Activated CD4-positive, CD25-positive, alpha-beta regulatory T cell treated with anti-CD3 and anti-CD28 coated beads, Interleukin-2, amount 50 U/mL, for 72 hours (primary cell): ENCODE measurements at regions not wholly inside any gene's neighbourhood (a gene's known extent, or its start where the extent isn't known, plus 50 kb on each side); places are given as distances from the start of the nearest gene placed in this dataset.

Experiments used
- DNase-seq: peaks from one replicate; pipeline ENCODE4 v3.0.0; 2021

GRCh38 chr13:24052547-24053518 lies 107.7 kb upstream of the SPATA13 start:
- DNase-seq: no peak

GRCh38 chr13:24053519-24054251 lies 106.8 kb upstream of the SPATA13 start:
- DNase-seq: no peak

GRCh38 chr13:24056616-24057137 lies 103.8 kb upstream of the SPATA13 start:
- DNase-seq: no peak

- DNase-seq: no peak
Measured at GRCh38 chr13:24060993-24061392, 99.5 kb upstream of the SPATA13 start.

- no peak for DNase-seq
Measured at GRCh38 chr13:24063281-24063877, 97.1 kb upstream of the SPATA13 start.

GRCh38 chr13:24064371-24064770 lies 96.1 kb upstream of the SPATA13 start:
- DNase-seq: no peak

- DNase-seq: no peak
Measured at GRCh38 chr13:24065176-24065575, 95.3 kb upstream of the SPATA13 start.

GRCh38 chr13:24066405-24067295 lies 93.9 kb upstream of the SPATA13 start:
- no peak for DNase-seq

- no peak for DNase-seq
Measured at GRCh38 chr13:24068472-24068871, 92.0 kb upstream of the SPATA13 start.

- no peak for DNase-seq
Measured at GRCh38 chr13:24071016-24071415, 89.5 kb upstream of the SPATA13 start.

GRCh38 chr13:24071423-24072075 lies 89.0 kb upstream of the SPATA13 start:
- DNase-seq: no peak

GRCh38 chr13:24073657-24074056 lies 86.9 kb upstream of the SPATA13 start:
- no peak for DNase-seq

- DNase-seq: no peak
Measured at GRCh38 chr13:24074678-24075077, 85.8 kb upstream of the SPATA13 start.

- no peak for DNase-seq
Measured at GRCh38 chr13:24075137-24075975, 85.2 kb upstream of the SPATA13 start.

GRCh38 chr13:24076109-24076508 lies 84.4 kb upstream of the SPATA13 start:
- no peak for DNase-seq

- DNase-seq: no peak
Measured at GRCh38 chr13:24076636-24077035, 83.9 kb upstream of the SPATA13 start.

GRCh38 chr13:24080134-24080533 lies 80.4 kb upstream of the SPATA13 start:
- no peak for DNase-seq

GRCh38 chr13:24081387-24081786 lies 79.1 kb upstream of the SPATA13 start:
- no peak for DNase-seq

GRCh38 chr13:24083141-24083540 lies 77.4 kb upstream of the SPATA13 start:
- DNase-seq: no peak

GRCh38 chr13:24083722-24084421 lies 76.6 kb upstream of the SPATA13 start:
- DNase-seq: no peak
